H1 (cell line): ENCODE measurements at regions not wholly inside any gene's neighbourhood (a gene's known extent, or its start where the extent isn't known, plus 50 kb on each side); places are given as distances from the start of the nearest gene placed in this dataset.

ENCODE experiments used
- CTCF ChIA-PET: fragments of 300-600 bp; sonication (Branson Sonifier 250); formaldehyde crosslinking; loops from one replicate; lab custom pipeline; 2021; ENCODE audit not compliant: partially characterized antibody; lab: Charles Lee
- POLR2A ChIA-PET: fragments of 300-600 bp; sonication (Branson Sonifier 250); formaldehyde crosslinking; loops from one replicate; lab custom pipeline; 2021; ENCODE audit warnings: inconsistent platforms; ENCODE audit not compliant: partially characterized antibody; lab: Charles Lee
- DNase-seq, 2 experiments: peaks; one replicate each; pipeline versions ENCODE4 v3.0.0 to v3.0.0-alpha.2; 2010 to 2022; ENCODE audit warnings: low spot score in 2 of 2, low read depth in 1 of 2, mixed read lengths in 1 of 2
- FAIRE-seq: peaks from 2 replicates; lab custom pipeline; 2011; peaks lifted over from hg19 to GRCh38; lab: Jason Lieb, UNC
- H2AFZ ChIP-seq: 2 replicates; pipeline ENCODE4 v1.8.1; 2012; ENCODE audit warnings: low read length, inconsistent platforms
- H2AK5ac ChIP-seq: 2 replicates; pipeline ENCODE4 v1.6.1; 2013; ENCODE audit warnings: low read depth, low read length
- H2BK120ac ChIP-seq: replicated peaks from 2 replicates; pipeline ENCODE3; 2013; ENCODE audit warnings: low read depth, low read length, inconsistent platforms
- H2BK12ac ChIP-seq: 2 replicates; pipeline ENCODE4 v1.6.1; 2013; ENCODE audit warnings: low read depth, low read length
- H2BK15ac ChIP-seq: 2 replicates; pipeline ENCODE4 v1.6.1; 2013; ENCODE audit warnings: low read length
- H2BK20ac ChIP-seq: 2 replicates; pipeline ENCODE4 v1.6.1; 2013; ENCODE audit warnings: low read length
- H2BK5ac ChIP-seq: 2 replicates; pipeline ENCODE4 v1.6.1; 2013; ENCODE audit warnings: low read depth, low read length
- H3K14ac ChIP-seq: 2 replicates; pipeline ENCODE4 v1.6.1; 2013; ENCODE audit warnings: inconsistent platforms; ENCODE audit not compliant: insufficient read length
- H3K18ac ChIP-seq: 2 replicates; pipeline ENCODE4 v1.6.1; 2013; ENCODE audit warnings: low read length; ENCODE audit errors: extremely low read depth
- H3K23ac ChIP-seq: 2 replicates; pipeline ENCODE4 v1.6.1; 2013; ENCODE audit warnings: inconsistent platforms; ENCODE audit not compliant: insufficient read length
- H3K23me2 ChIP-seq: 2 replicates; pipeline ENCODE4 v1.6.1; 2013; ENCODE audit warnings: low read depth, low read length
- H3K27ac ChIP-seq: 2 replicates; pipeline ENCODE4 v1.6.1; 2011; ENCODE audit warnings: low read depth, low read length, inconsistent platforms
- H3K27me3 ChIP-seq, 4 experiments: replicated peaks in 1 of 4; 1 replicate in 1 of 4; 2 replicates in 3 of 4; pipeline versions ENCODE4 v1.6.1 to v1.8.1; 2011 to 2013; ENCODE audit warnings: low read length in 3 of 4, mild to moderate bottlenecking in 3 of 4, inconsistent platforms in 2 of 4, mixed read lengths in 2 of 4, moderate library complexity in 1 of 4; ENCODE audit not compliant: control insufficient read depth in 3 of 4, insufficient read depth in 3 of 4; ENCODE audit errors: extremely low read depth in 1 of 4
- H3K36me3 ChIP-seq, 4 experiments: 2 replicates each; pipeline versions ENCODE4 v1.6.1 to v1.8.1; 2011 to 2013; ENCODE audit warnings: mild to moderate bottlenecking in 4 of 4, low read length in 3 of 4, moderate library complexity in 2 of 4, control low read depth in 1 of 4, inconsistent platforms in 1 of 4; ENCODE audit not compliant: insufficient read depth in 4 of 4, control insufficient read depth in 2 of 4
- H3K4ac ChIP-seq: replicated peaks from 2 replicates; pipeline ENCODE3; 2013; ENCODE audit warnings: low read length, low read depth, mixed read lengths, inconsistent platforms; ENCODE audit not compliant: insufficient read length
- H3K4me1 ChIP-seq, 4 experiments: replicated peaks in 1 of 4; 1 replicate in 1 of 4; 2 replicates in 3 of 4; pipeline versions ENCODE4 v1.6.1 to v1.8.1; 2011 to 2013; ENCODE audit warnings: low read length in 3 of 4, inconsistent platforms in 2 of 4, mixed read lengths in 1 of 4; ENCODE audit not compliant: insufficient read depth in 4 of 4, control insufficient read depth in 3 of 4
- H3K4me2 ChIP-seq, 2 experiments: 2 replicates each; pipeline versions ENCODE4 v1.6.1 to v1.8.1; 2011 to 2013; ENCODE audit warnings: low read depth in 2 of 2, low read length in 2 of 2, control low read depth in 1 of 2, inconsistent platforms in 1 of 2, mild to moderate bottlenecking in 1 of 2; ENCODE audit not compliant: insufficient read depth in 1 of 2
- H3K4me3 ChIP-seq, 4 experiments: fragments of 200-600, 300-600 bp in 1 of 4; sonication (generic), shearing (Covaris generic), sonication (Bioruptor Twin) in 1 of 4; 2 replicates each; pipeline versions ENCODE4 v1.5.1 to v1.8.1; 2011 to 2016; ENCODE audit warnings: low read length in 4 of 4, low read depth in 3 of 4, control low read depth in 2 of 4, inconsistent platforms in 2 of 4, mild to moderate bottlenecking in 2 of 4, mixed read lengths in 1 of 4, moderate library complexity in 1 of 4; ENCODE audit not compliant: insufficient read depth in 2 of 4; ENCODE audit errors: extremely low read depth in 1 of 4
- H3K56ac ChIP-seq: replicated peaks from 2 replicates; pipeline ENCODE3; 2013; ENCODE audit warnings: low read depth, mild to moderate bottlenecking, mixed read lengths, low read length, inconsistent platforms; ENCODE audit not compliant: insufficient read length
- H3K79me1 ChIP-seq: 2 replicates; pipeline ENCODE4 v1.6.1; 2013; ENCODE audit warnings: low read depth, low read length, control low read depth
- H3K79me2 ChIP-seq, 2 experiments: 2 replicates each; pipeline versions ENCODE4 v1.6.1 to v1.8.1; 2012 to 2013; ENCODE audit warnings: low read length in 2 of 2, mild to moderate bottlenecking in 2 of 2, inconsistent platforms in 1 of 2; ENCODE audit not compliant: insufficient read depth in 2 of 2, control insufficient read depth in 1 of 2
- H3K9ac ChIP-seq, 4 experiments: replicated peaks in 1 of 4; 1 replicate in 1 of 4; 2 replicates in 3 of 4; pipeline versions ENCODE4 v1.6.1 to v1.8.1; 2011 to 2013; ENCODE audit warnings: low read depth in 3 of 4, low read length in 3 of 4, control low read depth in 2 of 4, mild to moderate bottlenecking in 2 of 4, moderate library complexity in 2 of 4, inconsistent platforms in 1 of 4; ENCODE audit errors: extremely low read depth in 1 of 4
- H3K9me3 ChIP-seq, 2 experiments: 2 replicates each; pipeline versions ENCODE4 v1.6.1 to v1.8.1; 2012 to 2013; ENCODE audit warnings: mild to moderate bottlenecking in 2 of 2, moderate library complexity in 2 of 2, control low read depth in 1 of 2, inconsistent platforms in 1 of 2, low read depth in 1 of 2, low read length in 1 of 2, mixed read lengths in 1 of 2; ENCODE audit not compliant: insufficient read depth in 2 of 2
- H4K20me1 ChIP-seq, 2 experiments: replicated peaks in 1 of 2; 2 replicates each; pipeline versions ENCODE3 to v1.8.1; 2011 to 2013; ENCODE audit warnings: inconsistent platforms in 2 of 2, low read length in 2 of 2, mild to moderate bottlenecking in 1 of 2; ENCODE audit not compliant: insufficient read depth in 2 of 2, control insufficient read depth in 1 of 2
- H4K5ac ChIP-seq: 2 replicates; pipeline ENCODE4 v1.6.1; 2013; ENCODE audit warnings: low read length, low read depth, mixed read lengths, inconsistent platforms; ENCODE audit not compliant: insufficient read length
- H4K8ac ChIP-seq: 2 replicates; pipeline ENCODE4 v1.8.0; 2013; ENCODE audit warnings: mild to moderate bottlenecking, moderate library complexity, low read length, inconsistent platforms; ENCODE audit not compliant: insufficient read depth; ENCODE audit errors: extremely low read depth
- H4K91ac ChIP-seq: replicated peaks from 2 replicates; pipeline ENCODE3; 2013; ENCODE audit warnings: low read length, mixed read lengths, inconsistent platforms; ENCODE audit not compliant: insufficient read length
- CHD1 ChIP-seq: IDR thresholded peaks from 2 replicates; pipeline ENCODE4 v1.6.1; 2012; ENCODE audit warnings: low read depth, low read length, improper control_type of control experiment
- RXRA ChIP-seq: IDR thresholded peaks from 2 replicates; pipeline ENCODE4 v1.6.1; 2011; ENCODE audit warnings: low read depth, mild to moderate bottlenecking, low read length, moderate library complexity; ENCODE audit not compliant: insufficient read depth
- SIX5 ChIP-seq: IDR thresholded peaks from 2 replicates; pipeline ENCODE4 v1.6.1; 2011; ENCODE audit warnings: mild to moderate bottlenecking, low read depth, low read length
- WGBS, 2 experiments: shearing (Covaris generic) in 1 of 2; methylation state at CpG; one replicate each; pipeline versions ENCODE4 v1.1.6 to v1.1.7; 2013 to 2015; ENCODE audit warnings: low lambda C conversion rate in 2 of 2, mixed read lengths in 2 of 2, inconsistent platforms in 1 of 2, low coverage in 1 of 2, missing lambda C conversion rate in 1 of 2; ENCODE audit not compliant: insufficient replicate concordance in 2 of 2, insufficient coverage in 1 of 2, insufficient read length in 1 of 2; ENCODE audit errors: extremely low coverage in 1 of 2, missing lambda C conversion rate in 1 of 2; 5-methylcytosine and 5-hydroxymethylcytosine counted together

- Histone ChIP-seq H2AK5ac (no peak overlapping the region), H2BK12ac (no peak overlapping the region), H3K4me3 (no peak overlapping the region), H4K5ac (no peak overlapping the region), H2BK5ac (no peak overlapping the region), H3K23ac (no peak overlapping the region), H3K56ac (no peak overlapping the region), H3K18ac (no peak overlapping the region), H2BK120ac (no peak overlapping the region), H3K4ac (no peak overlapping the region), H2BK20ac (no peak overlapping the region), H3K23me2 (no peaks in the 10 kb centered on the region), H2AFZ (no peak overlapping the region), H3K79me1 (no peaks in the 10 kb centered on the region), H4K8ac (no peak overlapping the region), H4K20me1 (no peaks in the 10 kb centered on the region), H3K36me3 (no peaks in the 10 kb centered on the region), H4K91ac (no peak overlapping the region), H3K4me2 (no peak overlapping the region), H3K4me1 (no peaks in the 10 kb centered on the region), H3K27ac (no peak overlapping the region), H3K14ac (no peak overlapping the region), H3K27me3 (no peaks in the 10 kb centered on the region), H3K79me2 (no peaks in the 10 kb centered on the region), H3K9me3 (no peaks in the 10 kb centered on the region), H3K9ac (no peak overlapping the region), H2BK15ac (no peak overlapping the region)
- FAIRE-seq (no peak), DNase-seq (no peak)
- no peak for TF ChIP-seq RXRA
- no peak for TF ChIP-seq CHD1
- TF ChIP-seq SIX5, result no peak
- CTCF ChIA-PET, result no interaction called here
- 97% methylated on average over 1 of the region's 1 CpG; no CpG with 5 or more reads in 1 of the 2 experiments for WGBS, 2 experiments
- POLR2A ChIA-PET, result no interaction called here
Observed at GRCh38 chr12:40451661-40452060, 226.9 kb downstream of the LRRK2 start.
